LNCAP (cell line): ENCODE measurements at regions not wholly inside any gene's neighbourhood (a gene's known extent, or its start where the extent isn't known, plus 50 kb on each side); places are given as distances from the start of the nearest gene placed in this dataset.

ENCODE experiments used
- CTCF ChIP-seq: fragments of 450-650 bp; IDR thresholded peaks from 2 replicates; pipeline ENCODE4 v1.5.1; 2017; ENCODE audit warnings: mild to moderate bottlenecking

DNA sequence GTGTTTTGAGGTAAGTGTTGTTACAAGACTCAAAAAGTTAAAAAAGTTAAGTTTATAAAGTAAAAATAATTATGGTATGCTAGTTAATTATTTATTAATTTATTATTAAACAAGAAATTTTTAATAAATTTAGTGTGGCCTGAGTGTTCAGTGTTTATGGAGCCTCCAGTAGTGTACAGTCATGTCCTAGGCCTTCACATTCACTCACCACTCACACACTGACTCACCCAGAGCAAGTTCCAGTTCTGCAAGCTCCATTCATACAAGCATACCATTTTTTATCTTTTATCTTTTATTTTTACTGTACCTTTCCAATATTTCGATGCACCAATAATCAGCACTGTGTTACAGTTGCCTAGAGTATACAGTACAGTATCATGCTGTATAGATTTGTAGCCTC lies 381.2 kb upstream of the MGMT start:
- no peak for TF ChIP-seq CTCF

GRCh38 chr10:129089341-129089740 lies 377.7 kb upstream of the MGMT start:
- TF ChIP-seq CTCF = no peak

GRCh38 chr10:129090165-129090564 lies 376.9 kb upstream of the MGMT start:
- no peak for TF ChIP-seq CTCF

DNA sequence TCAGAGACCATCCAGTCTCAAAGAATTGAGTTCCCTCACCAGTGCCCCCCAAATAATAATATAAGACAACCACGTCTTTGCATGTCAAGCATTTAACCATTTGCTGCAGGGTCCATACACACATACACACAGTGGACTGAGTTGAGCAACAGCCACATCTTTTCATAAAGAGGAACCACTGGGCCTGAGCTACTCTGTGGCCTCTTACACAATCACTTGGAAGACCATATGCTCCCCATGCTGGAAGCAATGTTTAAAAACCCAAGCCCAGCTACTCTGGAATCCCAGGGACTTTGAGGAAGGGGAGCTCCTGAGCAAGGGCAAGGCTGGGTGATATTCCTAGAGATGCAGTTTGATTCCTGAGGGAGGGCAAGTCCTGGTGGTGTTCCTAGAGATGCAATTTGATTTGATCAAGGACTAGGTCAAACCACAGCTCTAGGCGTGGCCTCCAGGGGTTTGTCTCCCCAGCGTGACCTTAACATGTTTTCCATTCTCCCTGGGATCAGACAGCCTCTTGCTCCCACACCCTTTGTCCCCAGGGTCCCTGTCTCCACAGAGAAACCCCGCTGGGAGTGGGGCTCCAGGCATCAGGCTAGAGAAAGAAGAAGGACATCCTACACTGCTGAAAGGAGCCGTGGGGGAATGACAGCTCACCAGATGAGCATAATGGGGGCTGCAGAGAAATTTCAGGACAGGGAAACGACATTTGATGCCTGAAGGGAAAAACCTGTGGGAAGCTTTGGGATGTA lies 376.2 kb upstream of the MGMT start:
- no peak for TF ChIP-seq CTCF

- no peak for TF ChIP-seq CTCF
These were observed 373.4 kb upstream of the MGMT start for GRCh38 chr10:129093641-129094040.

DNA sequence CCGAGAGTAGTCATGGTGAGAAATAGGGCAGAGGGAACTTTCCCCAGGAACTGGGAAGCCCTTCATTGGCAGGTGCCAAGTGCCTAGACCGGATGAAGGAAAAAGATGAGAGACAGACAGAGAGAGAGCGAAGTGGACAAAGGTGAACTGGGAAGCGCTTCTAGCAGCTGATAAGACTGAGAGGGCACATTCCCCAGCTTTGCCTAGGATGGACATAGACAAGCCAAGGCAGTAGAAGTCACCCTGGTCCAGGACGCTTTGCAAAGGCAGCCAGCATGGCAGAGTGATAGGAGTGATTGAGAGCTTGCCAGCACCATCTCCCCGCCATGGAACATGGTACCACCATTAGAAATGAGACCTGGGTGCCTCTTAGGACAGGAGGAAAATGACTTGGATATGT lies 372.8 kb upstream of the MGMT start:
- TF ChIP-seq CTCF = no peak

DNA sequence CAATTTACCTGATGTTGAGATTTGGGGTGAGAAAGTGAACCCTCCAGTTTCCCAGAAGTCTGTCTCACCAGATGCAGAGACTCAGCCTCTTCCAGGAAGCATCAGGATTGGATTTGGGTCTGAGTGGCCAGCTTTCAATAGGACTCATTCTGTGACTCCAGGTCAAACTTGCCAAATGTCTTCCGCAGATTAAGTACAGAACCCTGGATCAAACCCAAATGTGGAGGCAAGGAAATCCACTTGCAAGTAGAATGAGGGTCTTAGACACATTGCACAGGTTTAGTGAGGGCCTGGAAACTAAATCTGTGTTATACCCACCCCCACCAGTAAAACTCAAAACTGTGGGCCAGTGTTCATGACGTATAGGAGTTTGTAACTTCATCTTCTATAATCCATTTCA lies 372.2 kb upstream of the MGMT start:
- TF ChIP-seq CTCF = no peak

- no peak for TF ChIP-seq CTCF
These were observed 371.4 kb upstream of the MGMT start for GRCh38 chr10:129095680-129096064.
